HPDE6-E6E7 (cell line): ENCODE measurements at regions not wholly inside any gene's neighbourhood (a gene's known extent, or its start where the extent isn't known, plus 50 kb on each side); places are given as distances from the start of the nearest gene placed in this dataset.
"Not testable (repeated sequence)": the region's sequence is repeated elsewhere in the genome, so short reads cannot be mapped to it uniquely, and the experiment has no call there.

Source experiments
- DNase-seq: peaks from one replicate; pipeline ENCODE4 v3.0.0; 2011; ENCODE audit warnings: missing footprints; ENCODE audit errors: extremely low spot score

DNA sequence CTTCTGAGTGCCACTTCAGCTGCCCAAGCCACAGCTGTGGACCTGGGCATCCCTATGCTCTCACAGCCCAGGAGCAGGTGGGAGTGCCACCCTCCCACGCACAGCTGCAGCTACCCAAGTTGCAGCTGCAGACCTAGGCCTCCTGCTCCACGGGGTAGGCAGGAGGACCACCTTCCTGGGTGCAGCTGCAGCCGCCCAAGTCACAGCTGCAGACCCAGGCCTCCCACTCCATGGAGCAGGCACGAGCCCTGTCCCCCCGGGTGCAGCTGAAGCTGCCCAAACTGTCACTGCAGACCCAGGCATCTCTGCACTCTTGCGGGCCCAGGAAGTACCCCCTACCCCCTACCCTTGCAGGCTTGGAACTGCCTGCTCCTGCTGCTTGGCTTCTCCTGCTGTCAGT is 260.2 kb downstream of the XPNPEP1 start:
- DNase-seq: no peak

DNA sequence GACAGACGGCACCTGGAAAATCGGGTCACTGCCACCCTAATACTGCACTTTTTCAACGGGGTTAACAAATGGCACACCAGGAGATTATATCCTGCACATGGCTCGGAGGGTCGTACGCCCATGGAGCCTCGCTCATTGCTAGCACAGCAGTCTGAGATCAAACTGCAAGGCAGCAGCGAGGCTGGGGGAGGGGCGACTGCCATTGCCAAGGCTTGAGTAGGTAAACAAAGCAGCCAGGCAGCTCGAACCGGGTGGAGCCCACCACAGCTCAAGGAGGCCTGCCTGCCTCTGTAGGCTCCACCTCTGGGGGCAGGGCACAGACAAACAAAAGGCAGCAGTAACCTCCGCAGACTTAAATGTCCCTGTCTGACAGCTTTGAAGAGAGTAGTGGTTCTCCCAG is 270.7 kb downstream of the XPNPEP1 start:
- DNase-seq: not testable (repeated sequence)

DNA sequence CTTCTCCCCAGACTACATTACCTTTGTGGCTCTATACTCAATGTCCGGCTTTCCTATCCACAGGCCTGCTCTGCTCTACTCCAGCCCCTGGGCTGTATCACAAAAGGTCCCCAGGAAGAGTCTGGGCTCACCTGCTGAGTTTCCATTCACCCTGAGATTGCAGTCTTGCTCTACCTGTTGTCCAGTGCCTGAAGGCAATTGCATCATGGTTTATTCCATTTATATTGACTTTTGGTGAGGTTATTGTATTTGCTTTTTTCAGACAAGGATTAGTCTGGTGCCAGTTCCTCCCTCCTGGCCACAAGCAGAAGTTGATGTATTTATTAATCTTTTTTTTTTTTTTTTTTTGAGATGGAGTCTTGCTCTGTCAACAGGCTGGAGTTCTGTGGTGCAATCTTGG is 273.1 kb downstream of the XPNPEP1 start:
- no peak for DNase-seq

DNA sequence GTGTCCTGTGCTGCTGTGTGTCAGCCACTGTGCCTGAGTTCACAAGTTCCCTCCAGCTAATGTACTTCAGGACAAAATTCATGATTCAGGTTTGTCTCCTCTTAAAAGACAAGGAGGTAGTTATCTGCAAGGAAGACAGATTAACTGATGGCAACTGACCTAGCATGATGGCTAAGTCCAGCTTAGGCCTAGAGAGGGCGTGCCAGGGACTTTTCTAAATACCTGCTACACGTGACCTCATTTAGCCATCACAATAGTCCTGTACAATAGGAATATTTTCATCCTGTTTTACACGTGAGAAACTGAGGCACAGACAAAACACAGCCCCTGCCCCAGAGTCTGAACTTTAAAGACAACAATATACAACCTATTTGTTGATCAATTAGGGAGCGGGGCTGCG is 275.7 kb downstream of the XPNPEP1 start:
- DNase-seq: no peak

DNA sequence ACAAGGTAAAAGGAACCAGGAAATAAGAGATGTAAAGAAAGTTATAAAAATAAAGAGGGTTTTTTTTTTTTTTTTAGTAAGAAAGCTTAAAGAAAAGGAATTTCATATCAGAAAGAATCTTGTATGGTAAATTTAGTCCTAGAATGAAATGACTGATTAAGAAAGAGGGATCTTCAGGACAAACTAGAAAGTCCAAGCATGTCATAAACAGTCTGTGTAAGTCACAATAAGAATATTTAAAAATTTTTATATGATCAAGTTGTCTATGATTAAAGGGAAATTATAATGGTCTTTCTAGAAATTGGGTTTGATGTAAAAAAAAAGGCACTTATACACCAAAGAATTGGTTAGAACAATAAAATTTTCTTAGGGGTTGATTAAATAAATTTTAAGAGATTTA is 289.5 kb downstream of the XPNPEP1 start:
- DNase-seq: no peak

DNA sequence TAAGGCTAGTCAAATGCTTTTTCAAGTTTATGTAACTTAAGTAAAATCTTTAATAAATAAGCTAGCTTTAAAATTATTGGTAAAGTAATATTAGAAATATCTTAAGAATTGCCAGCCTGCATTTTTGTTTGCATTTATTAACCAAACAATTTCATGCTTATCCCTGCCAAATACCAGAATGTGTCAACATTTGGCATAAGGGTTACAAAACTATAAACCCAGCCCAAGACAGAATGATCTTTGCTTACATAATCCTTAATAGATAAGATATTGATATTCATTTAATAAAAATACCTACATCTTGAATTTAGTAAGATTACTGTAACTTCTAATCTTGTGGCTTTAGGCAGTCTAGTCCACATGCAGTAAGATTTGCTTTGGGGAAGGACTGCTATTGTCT is 290.3 kb downstream of the XPNPEP1 start:
- DNase-seq: not testable (repeated sequence)

DNA sequence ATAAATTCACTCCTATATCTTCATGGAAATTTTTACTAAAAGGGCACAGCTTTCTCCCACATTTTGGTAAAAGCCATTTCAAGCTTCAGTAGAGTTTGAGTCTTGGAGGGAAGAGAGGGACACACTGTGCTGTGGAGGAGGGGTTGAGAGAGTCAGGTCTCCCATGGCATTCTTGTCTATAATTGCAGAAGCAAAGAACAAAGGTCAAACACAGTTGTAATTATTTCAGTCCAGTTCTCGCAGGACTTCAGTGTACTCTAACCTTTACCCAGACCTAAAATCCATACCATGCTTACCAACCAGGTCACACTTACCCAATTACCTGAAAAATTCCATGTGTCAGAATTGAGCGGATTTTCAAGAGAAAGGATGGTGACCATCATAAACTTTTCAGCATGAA is 298.4 kb downstream of the XPNPEP1 start:
- DNase-seq: no peak

DNA sequence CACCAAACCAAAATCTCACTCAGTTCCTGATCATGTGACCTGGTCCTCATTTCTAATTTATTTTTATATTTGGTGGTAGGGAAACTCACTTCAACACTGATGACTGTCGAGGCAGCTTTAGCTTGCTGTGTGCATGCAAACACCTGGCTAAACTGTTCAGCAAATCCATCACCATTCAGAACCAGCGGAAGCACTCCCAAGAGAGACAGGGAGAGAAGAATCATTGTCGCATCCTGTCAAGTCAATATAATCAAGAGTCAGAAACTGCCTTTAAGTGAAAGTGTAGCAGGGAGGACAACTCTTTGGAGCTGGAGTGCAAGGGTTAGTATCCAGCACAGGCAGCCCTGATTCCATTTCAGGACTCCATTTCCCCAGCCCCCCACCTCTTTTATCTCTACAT is 300.7 kb downstream of the XPNPEP1 start:
- DNase-seq: no peak

DNA sequence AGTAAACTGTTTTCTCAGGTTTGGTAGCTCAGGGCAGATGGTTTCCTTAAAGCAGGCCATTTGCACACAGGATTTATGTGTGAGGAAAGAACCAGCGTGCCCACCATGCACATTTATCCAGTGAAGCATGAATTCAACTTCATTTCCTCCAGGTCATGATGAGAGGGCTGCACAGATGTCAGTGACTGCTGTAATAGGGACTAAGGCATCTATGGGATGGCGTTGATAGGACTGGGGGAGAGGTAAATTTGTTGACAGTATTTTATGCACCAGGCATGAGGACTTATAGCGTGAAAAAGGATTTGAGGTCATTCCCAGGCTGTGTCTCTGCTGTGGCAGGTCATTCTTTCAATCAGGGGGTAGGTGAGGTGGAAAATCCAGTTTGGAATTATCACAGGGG is 302.9 kb downstream of the XPNPEP1 start:
- DNase-seq: no peak

DNA sequence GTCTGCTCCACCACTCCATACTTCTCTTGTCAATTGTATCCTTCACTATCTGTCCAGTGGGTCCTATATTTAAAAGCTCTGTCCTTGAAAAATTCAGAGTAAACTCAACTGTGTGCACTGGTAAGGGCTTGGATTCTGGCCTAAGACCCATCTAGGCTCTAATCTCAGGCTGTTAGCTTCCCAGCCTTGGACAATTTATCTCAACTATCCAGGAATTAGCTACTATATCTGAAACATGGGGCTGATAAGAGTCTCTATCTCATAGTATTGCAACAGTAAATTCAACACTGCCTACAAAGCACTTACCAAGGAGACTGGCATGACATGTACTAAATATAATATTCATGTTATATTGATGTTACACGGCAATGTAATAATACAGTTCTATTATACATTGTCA is 303.4 kb downstream of the XPNPEP1 start:
- DNase-seq: no peak

DNA sequence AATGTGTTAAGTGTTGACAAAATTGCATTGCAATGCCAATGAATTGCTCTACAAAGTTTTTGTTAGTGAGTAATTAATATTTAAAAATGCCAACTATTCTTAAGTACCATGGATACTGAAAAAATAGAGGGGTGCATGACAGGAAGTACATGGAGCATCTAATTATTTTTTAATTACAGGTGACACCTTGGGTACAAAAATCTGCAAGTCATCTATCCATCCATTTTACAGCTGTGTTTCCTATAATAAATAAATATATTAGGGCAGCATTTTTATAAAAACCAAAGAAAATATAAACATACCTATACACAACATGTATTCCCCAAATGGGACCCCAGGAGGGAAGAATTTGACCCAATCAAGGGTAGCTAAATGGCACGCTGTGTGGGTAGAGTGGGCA is 304.6 kb downstream of the XPNPEP1 start:
- no peak for DNase-seq

DNA sequence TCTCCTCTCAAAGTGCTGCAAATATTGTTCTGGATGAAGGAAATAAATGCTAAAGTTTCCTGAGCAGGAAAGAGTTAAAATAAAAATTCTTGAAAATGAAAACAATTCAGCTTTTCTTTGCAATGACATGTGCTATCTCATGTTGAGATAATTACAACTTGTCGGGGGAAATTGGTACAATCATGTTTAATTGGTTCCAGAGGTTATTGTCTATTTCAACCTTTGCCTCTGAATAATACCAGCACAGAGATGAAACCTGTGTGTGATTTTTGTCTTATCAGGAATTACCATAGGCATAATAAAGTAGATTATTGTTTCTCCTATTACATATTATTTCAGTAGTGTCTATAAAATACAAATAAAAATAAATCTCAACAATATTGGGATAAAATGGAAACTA is 305.0 kb downstream of the XPNPEP1 start:
- no peak for DNase-seq

DNA sequence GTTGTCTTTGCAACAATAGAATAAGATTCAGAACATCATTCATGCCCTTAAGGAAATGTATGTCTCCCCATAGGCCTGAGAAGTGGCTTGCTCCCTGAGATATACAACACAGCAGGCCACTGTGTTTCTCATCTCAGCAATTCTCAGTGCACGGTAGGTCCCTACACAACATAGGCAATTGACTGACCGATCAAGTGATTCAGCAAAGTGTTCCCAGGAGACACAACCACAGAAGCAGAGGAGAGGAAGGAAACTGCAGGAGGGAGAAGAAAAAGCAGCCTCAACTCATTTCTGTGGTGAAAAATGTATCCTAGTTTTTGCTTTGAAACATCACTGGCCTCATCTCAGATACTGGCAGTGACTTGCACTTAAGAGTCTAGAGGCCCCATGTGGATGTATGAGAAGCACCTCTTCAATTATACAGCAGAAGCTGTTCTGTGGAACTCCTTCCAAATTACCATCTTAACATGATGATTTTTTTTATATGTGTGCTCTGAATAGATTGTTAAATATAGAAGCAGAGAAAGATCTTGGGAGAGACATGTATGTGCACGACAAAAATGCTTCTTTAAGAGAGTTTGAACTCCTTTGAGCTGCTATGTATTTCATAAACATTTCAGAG is 306.8 kb downstream of the XPNPEP1 start:
- no peak for DNase-seq

DNA sequence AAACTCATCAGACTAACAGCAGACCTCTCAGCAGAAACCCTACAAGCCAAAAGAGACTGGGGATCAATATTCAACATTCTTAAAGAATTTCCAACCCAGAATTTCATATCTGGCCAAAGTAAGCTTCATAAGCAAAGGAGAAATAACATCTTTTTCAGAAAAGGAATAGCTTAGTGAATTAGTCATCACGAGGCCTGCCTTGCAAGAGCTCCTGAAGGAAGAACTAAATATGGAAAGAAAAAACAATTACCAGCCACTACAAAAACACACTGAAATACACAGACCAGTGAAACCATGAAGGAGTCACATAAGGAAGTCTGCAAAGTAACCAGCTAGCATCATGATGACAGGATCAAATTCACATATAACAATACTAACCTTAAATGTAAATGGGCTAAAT is 328.0 kb downstream of the XPNPEP1 start:
- DNase-seq: not testable (repeated sequence)

DNA sequence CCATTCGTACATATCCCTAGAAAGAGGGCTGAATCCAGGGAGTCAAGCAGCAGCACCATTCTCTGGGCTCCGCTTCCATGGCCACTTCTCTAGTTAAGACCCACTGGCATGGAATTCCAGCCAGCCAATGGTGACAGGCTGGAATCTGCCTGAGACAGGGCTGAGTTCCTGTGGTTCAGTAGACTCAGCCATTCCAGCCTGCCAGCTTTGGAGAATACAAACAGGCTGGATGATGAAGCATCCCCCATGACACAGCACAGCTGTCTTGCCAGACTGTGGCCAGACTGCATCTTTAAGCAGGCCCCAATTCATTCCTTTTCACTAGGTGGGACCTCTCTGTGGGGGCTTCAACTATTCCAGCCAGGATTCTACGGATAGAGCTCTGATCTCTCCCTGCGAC is 329.6 kb downstream of the XPNPEP1 start:
- DNase-seq: no peak

DNA sequence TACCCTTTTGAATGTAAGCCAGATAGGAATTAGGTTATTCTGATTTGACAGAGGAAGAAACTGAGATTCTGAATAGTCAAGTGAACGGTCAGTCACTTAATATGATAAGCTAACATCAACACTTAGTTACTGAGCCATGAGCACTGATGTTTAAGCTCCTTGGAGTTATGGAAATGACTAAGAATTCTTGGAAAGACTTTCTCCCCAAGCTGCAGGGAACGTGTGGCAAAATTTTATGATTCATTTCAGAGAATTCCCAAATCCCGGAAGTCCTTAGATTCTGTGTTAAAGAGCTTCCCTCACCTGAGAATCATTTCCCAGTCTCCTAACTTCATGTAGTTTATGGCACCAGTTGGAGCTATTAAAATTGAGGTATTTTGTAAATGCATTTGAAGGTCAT is 330.9 kb downstream of the XPNPEP1 start:
- no peak for DNase-seq

DNA sequence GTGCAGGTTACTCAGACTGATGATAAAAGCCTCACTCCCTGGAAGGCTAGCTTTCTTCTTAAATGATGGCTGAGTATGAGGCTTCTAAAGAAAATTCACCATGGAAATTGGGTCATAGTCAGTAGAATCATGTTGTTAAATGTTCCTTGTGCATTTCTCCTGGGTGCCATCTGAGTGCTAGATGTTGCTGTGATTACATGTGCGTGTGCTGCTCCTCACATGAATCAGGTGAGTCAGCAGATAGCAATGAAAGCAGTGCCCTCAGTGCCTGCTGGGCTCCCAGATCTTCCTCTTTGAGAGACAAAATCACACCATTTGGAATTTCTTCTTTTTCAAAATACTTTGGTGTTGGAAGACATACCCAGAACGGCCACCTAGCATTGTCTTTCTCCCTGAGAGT is 331.7 kb downstream of the XPNPEP1 start:
- DNase-seq: no peak

DNA sequence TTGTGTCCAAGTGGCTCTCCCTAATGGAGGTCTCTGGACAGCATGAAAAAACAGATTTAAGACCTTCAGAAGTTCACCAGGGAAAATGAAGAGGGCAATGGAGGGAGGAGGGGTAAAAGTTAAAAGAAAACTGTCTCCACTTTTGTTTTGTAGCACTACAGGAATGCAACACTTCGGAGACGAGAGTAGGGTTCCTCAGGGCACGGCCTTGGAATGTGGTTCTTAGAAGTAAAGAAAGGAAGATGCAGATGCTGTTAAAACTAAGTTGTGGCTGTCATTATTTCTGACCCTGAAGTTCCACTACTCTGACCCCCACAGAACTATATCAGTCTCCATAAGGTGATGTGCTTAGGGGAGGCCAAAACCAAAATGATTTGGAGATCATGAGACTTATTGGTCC is 335.1 kb downstream of the XPNPEP1 start:
- no peak for DNase-seq

DNA sequence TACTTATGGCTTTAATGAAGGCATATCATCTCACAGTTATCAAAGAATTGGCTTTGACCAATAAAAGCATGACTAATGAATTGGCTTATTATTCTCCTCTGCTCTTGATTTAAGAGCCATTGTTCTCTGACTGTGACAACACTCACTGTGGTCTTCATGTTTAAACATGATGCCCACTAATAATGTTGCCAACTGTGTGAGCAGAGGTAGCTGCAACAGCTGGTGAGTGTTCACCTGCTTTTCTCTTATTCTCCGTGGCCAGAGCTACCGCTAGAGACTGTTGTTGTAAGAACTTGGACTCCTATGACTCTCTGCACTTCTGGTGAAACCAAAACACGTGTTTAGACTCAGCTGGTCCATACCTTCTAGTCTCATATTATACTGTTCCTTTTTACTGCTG is 335.9 kb downstream of the XPNPEP1 start:
- DNase-seq: no peak

DNA sequence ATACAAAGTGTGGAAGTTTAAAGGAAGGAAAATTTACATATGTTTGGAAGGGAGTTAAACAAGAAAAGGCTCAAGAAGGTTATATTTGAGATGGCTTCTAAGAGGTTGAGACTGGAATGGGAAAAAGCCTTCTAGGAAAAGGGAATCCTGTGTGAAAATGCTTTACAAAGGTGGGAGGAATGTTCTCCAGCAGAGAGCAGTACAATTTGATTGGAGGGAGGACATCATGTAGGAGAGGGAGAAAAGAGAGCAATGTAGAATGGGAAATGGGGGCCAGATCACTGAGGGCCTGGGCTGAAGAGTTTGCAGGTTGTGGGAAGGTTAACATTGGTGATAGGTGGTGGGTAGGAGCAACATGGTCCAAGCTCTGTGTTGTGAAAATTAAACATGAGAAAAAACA is 366.9 kb downstream of the XPNPEP1 start:
- DNase-seq: no peak

DNA sequence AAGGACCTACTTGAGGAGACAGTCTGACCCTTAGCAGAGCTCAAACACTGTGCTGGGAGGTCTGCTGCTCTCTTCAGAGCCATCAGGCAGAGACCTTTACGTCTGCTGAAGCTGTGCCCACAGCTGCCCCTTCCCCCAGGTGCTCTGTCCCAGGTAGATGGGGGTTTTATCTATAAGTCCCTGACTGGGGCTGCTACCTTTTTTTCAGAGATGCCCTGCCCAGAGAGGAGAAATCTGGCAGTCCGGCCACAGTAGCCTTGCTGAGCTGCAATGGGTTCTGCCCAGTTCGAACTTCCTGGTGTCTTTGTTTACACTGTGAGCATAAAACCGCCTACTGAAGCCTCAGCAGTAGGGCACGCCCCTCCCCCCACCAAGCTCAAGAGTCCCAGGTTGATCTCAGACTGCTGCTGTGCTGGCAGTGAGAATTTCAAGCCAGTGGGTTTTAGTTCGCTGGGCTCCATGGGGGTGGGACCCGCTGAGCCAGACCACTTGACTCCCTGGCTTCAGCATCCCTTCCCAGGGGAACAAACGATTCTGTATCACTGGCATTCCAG is 381.2 kb downstream of the XPNPEP1 start:
- not testable (repeated sequence) for DNase-seq

DNA sequence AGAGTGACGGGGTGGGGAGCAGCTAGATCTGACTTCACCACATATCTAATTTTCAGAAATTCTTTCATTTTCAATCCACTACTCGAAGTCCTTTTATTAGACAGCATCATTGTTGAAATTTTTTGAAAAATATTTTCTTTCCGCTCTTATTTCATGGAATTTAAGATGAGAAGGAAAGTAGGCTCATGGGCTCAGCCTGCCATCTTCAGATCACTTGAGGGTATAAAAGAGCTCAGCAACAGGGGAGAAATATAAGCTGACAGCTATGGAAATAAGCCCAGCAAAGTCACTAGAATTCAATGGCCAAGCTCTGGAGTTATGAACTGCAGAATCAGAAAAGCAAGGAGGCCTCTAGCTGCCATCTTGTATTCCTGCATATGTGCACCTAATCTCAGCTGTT is 389.1 kb downstream of the XPNPEP1 start:
- no peak for DNase-seq

DNA sequence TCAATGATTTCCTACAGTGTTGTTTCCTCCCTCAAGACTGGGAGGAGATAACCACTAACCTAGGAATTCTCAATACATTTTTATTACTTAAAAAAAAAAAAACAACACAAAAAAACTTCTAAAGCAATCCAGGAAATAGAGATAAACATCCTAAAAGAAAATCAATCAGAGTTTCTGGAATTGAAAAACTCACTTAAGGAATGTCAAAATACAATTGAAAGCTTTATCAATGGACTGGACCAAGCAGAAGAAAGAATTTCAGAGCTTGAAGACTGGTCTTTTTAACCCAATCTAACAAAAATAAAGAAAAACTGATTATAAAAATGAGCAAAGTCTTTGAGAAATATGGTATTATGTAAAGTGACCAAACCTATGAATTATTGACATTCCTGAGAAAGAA is 394.1 kb downstream of the XPNPEP1 start:
- DNase-seq: no peak

DNA sequence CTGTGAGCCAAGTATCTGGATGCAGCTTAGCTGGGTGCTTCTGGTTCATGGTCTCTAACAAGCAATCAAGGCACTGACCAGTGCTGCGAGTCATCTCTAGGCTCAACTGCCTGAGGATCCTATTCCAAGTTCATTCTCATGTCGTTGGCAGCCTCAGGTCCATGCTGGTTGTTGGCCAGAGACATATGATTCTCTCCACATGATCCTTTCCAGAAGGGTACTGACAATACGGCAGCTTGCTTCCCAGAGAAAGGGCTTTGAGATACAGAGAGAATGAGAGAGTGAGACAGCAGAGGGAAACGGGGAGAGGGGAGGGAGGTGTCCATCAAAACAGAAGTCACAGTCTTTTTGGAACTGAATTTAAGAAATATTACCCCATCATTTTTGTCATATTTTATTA is 405.6 kb downstream of the XPNPEP1 start:
- DNase-seq: no peak
